ENCODE measurements at regions not wholly inside any gene's neighbourhood (a gene's known extent, or its start where the extent isn't known, plus 50 kb on each side); places are given as distances from the start of the nearest gene placed in this dataset.
A peak's percentile ranks its signal among the peaks of the same experiment; 100 is the strongest.

- no peak for DNase-seq
Observed at GRCh38 chr10:42973870-42974692, 102.8 kb upstream of the RET start.

- DNase-seq, result no peak
Observed at GRCh38 chr10:42974693-42975002, 102.2 kb upstream of the RET start.

- DNase-seq, result no peak
Observed at GRCh38 chr10:42975005-42975493, 101.8 kb upstream of the RET start.

- no peak for DNase-seq
Observed at GRCh38 chr10:42975558-42976340, 101.1 kb upstream of the RET start.

GRCh38 chr10:42976351-42977031, 100.4 kb upstream of the RET start:
- DNase-seq, result no peak

- DNase-seq, result no peak
Observed at GRCh38 chr10:42977032-42977416, 99.8 kb upstream of the RET start.

- no peak for DNase-seq
Observed at GRCh38 chr10:42979181-42979580, 97.7 kb upstream of the RET start.

- peak; percentile 59 for DNase-seq
Observed at GRCh38 chr10:42979721-42980467, 97.0 kb upstream of the RET start.

- no peak for DNase-seq
Observed at GRCh38 chr10:42980553-42981357, 96.1 kb upstream of the RET start.

GRCh38 chr10:42981358-42982236, 95.3 kb upstream of the RET start:
- DNase-seq, result no peak

GRCh38 chr10:42982891-42983506, 93.9 kb upstream of the RET start:
- DNase-seq, result no peak

- DNase-seq, result no peak
Observed at GRCh38 chr10:42983591-42983990, 93.3 kb upstream of the RET start.

GRCh38 chr10:42984035-42984610, 92.7 kb upstream of the RET start:
- DNase-seq, result no peak

GRCh38 chr10:42984761-42985325, 92.0 kb upstream of the RET start:
- no peak for DNase-seq

GRCh38 chr10:42985436-42986316, 91.2 kb upstream of the RET start:
- DNase-seq, result no peak

- no peak for DNase-seq
Observed at GRCh38 chr10:42986633-42987032, 90.2 kb upstream of the RET start.

GRCh38 chr10:42987121-42987541, 89.7 kb upstream of the RET start:
- no peak for DNase-seq

- DNase-seq, result no peak
Observed at GRCh38 chr10:42987575-42987974, 89.3 kb upstream of the RET start.

- DNase-seq, result no peak
Observed at GRCh38 chr10:42988069-42988468, 88.8 kb upstream of the RET start.

Data from NCI-H1436 (cell line).